GM23248 (cell line): ENCODE measurements at regions not wholly inside any gene's neighbourhood (a gene's known extent, or its start where the extent isn't known, plus 50 kb on each side); places are given as distances from the start of the nearest gene placed in this dataset.

Experiments
- EZH2 ChIP-seq: fragments of 200-600 bp; sonication (generic); IDR thresholded peaks from 2 replicates; pipeline ENCODE4 v1.6.1; 2018; ENCODE audit warnings: antibody characterized with exemption, mild to moderate bottlenecking; ENCODE audit not compliant: insufficient read depth, poor library complexity, severe bottlenecking
- EZH2phosphoT487 ChIP-seq: fragments of 200-600 bp; sonication (generic); IDR thresholded peaks from 2 replicates; pipeline ENCODE4 v1.6.1; 2018; ENCODE audit warnings: antibody characterized with exemption, moderate library complexity, mild to moderate bottlenecking, low read depth; ENCODE audit not compliant: insufficient read depth

GRCh38 chr2:155218945-155219344, 520.5 kb downstream of the KCNJ3 start:
- TF ChIP-seq EZH2phosphoT487 (no peak), EZH2 (no peak)
